H1 (cell line): ENCODE measurements at regions not wholly inside any gene's neighbourhood (a gene's known extent, or its start where the extent isn't known, plus 50 kb on each side); places are given as distances from the start of the nearest gene placed in this dataset.

Experiments used
- POLR2AphosphoS5 ChIP-seq: IDR thresholded peaks from 2 replicates; pipeline ENCODE4 v1.6.1; 2011; ENCODE audit warnings: low read depth, low read length
- SIRT6 ChIP-seq: IDR thresholded peaks from one replicate; pipeline ENCODE4 v1.7.1; 2012; ENCODE audit warnings: low read length, inconsistent platforms
- SRF ChIP-seq: IDR thresholded peaks from 2 replicates; pipeline ENCODE4 v1.6.1; 2011; ENCODE audit warnings: mild to moderate bottlenecking, low read depth, low read length, moderate library complexity
- TAF7 ChIP-seq: optimal IDR thresholded peaks from 2 replicates; pipeline ENCODE3; 2011; ENCODE audit warnings: low read depth, mild to moderate bottlenecking, inconsistent platforms, low read length, moderate library complexity, borderline replicate concordance
- TF ChIP-seq, protein P1 (sequence below): IDR thresholded peaks from 2 replicates; pipeline ENCODE4 v1.6.1; 2012; ENCODE audit warnings: inconsistent platforms

DNA sequence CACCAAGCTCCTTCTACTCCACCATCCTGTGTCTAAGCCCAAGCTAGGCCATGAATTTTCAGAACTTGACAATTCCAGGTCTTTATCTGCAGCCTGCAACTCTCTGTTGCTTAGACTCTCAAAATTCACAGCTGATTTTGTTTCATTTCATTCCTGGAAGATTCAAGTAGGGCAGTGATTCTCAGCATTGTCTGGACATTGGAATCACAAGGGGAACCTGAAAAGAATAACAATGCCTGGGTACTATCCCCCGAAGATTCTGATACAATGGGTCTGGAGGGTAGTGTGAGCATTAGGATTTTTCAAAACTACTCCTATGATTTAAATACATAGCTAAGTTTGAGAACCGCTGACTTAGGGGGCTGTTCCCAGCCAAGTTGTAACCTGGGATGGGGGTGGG is 534.7 kb upstream of the IL12A start (continued):
- TF ChIP-seq POLR2AphosphoS5 (no peak), TAF7 (no peak), SIRT6 (no peak), SRF (no peak)
- TF ChIP-seq, protein P1, sequence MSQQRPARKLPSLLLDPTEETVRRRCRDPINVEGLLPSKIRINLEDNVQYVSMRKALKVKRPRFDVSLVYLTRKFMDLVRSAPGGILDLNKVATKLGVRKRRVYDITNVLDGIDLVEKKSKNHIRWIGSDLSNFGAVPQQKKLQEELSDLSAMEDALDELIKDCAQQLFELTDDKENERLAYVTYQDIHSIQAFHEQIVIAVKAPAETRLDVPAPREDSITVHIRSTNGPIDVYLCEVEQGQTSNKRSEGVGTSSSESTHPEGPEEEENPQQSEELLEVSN: no peak
